Stomach (tissue), 4 donors: ENCODE measurements at regions not wholly inside any gene's neighbourhood (a gene's known extent, or its start where the extent isn't known, plus 50 kb on each side); places are given as distances from the start of the nearest gene placed in this dataset.

Experiments
- CTCF ChIP-seq, 7 experiments: fragments of 450-650 bp in 4 of 7; fragments of 200-600 bp in 3 of 7; sonication (generic) in 3 of 7; IDR thresholded peaks; one replicate each; pipeline ENCODE4 v1.5.1; 2016 to 2019; ENCODE audit warnings: antibody characterized with exemption in 7 of 7, control low read depth in 2 of 7, mild to moderate bottlenecking in 1 of 7
- EP300 ChIP-seq: sonication (generic); formaldehyde crosslinking; IDR thresholded peaks from one replicate; pipeline ENCODE4 v1.6.1; 2017; ENCODE audit warnings: antibody characterized with exemption
- POLR2A ChIP-seq, 4 donors: fragments of 450-650 bp; IDR thresholded peaks; one replicate each; pipeline ENCODE4 v1.6.1; 2016; ENCODE audit warnings: antibody characterized with exemption in 4 of 4, control low read depth in 2 of 4, mild to moderate bottlenecking in 1 of 4, moderate library complexity in 1 of 4
- POLR2AphosphoS5 ChIP-seq, 3 donors: sonication (generic); formaldehyde crosslinking; IDR thresholded peaks; one replicate each; pipeline ENCODE4 v1.6.1; 2016; ENCODE audit warnings: antibody characterized with exemption in 3 of 3

DNA sequence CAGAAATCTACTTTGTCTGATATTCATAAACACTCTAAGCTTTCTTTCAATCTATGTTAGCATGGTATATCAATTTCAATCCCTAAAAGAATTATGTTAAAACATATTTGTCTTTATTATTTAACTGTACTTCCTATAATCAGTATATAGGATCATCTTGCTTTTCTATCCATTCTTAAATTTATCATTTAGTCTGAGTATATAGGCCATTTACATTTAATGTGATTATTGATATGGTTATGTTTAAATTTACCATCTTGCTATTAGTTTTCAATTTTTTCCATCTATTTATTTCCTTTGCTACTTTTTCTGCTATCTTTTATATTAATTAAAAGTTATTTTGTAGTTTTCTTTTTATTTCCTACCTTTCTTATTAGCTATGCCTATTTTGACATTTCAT lies 174.8 kb upstream of the MBNL1 start:
- no peak for TF ChIP-seq CTCF (IDR thresholded peaks at IDR 0.05)
- TF ChIP-seq POLR2A (IDR thresholded peaks at IDR 0.05): no peak
- TF ChIP-seq EP300: no peak
- TF ChIP-seq POLR2AphosphoS5 (IDR thresholded peaks at IDR 0.05): no peak
